GM12878 (cell line): ENCODE measurements at regions not wholly inside any gene's neighbourhood (a gene's known extent, or its start where the extent isn't known, plus 50 kb on each side); places are given as distances from the start of the nearest gene placed in this dataset.

ENCODE experiments used
- ATAC-seq: fragments of 200-7000 bp; cut with Tn5 transposase; 3 replicates; pipeline ENCODE4 v1.9.1; 2020; ENCODE audit warnings: mild to moderate bottlenecking, moderate library complexity
- BruUV-seq: library from RNA; stranded (reverse); fragments of 400-500 nt; replicated peaks from 2 replicates; lab custom pipeline; 2021; lab: Mats Ljungman, UMichigan
- CTCF ChIA-PET: fragments of 300-600 bp; sonication (Branson Sonifier 250); formaldehyde crosslinking; extraction: SDS; loops from one replicate; lab custom pipeline; 2021; ENCODE audit warnings: inconsistent platforms; lab: Yijun Ruan, JAX
- POLR2A ChIA-PET: fragments of 350-600 bp; formaldehyde crosslinking; extraction: SDS; loops from one replicate; lab custom pipeline; 2021; ENCODE audit warnings: inconsistent platforms; lab: Charles Lee
- RAD21 ChIA-PET: fragments of 300-600 bp; sonication (Branson Sonifier 250); formaldehyde crosslinking; loops from one replicate; lab custom pipeline; 2023; ENCODE audit warnings: antibody characterized with exemption; ENCODE audit not compliant: unreplicated experiment; lab: Charles Lee
- SMC1A ChIA-PET: fragments of 300-600 bp; sonication (Branson Sonifier 250); formaldehyde crosslinking; loops from one replicate; lab custom pipeline; 2023; ENCODE audit not compliant: unreplicated experiment, uncharacterized antibody; lab: Charles Lee
- DNase-seq: peaks from one replicate; pipeline ENCODE4 v3.0.0-alpha.2; 2011; ENCODE audit warnings: low read depth, low spot score
- FAIRE-seq: peaks from 3 replicates; lab custom pipeline; 2011; peaks lifted over from hg19 to GRCh38; lab: Jason Lieb, UNC
- H2AFZ ChIP-seq: 2 replicates; pipeline ENCODE4 v1.6.0; 2011; ENCODE audit warnings: low read depth, low read length, control low read depth; ENCODE audit not compliant: control insufficient read depth
- H3K27ac ChIP-seq: 2 replicates; pipeline ENCODE4 v1.5.1; 2011; ENCODE audit warnings: control low read depth; ENCODE audit not compliant: control insufficient read depth, insufficient read depth
- H3K27me3 ChIP-seq, 2 experiments: replicated peaks in 1 of 2; 2 replicates each; pipeline versions ENCODE4 v1.6.0 to v1.6.1; 2011; ENCODE audit warnings: low read length in 1 of 2; ENCODE audit not compliant: control insufficient read depth in 2 of 2, insufficient read depth in 2 of 2
- H3K36me3 ChIP-seq, 2 experiments: 2 replicates each; pipeline ENCODE4 v1.5.1; 2011; ENCODE audit warnings: low read length in 1 of 2; ENCODE audit not compliant: control insufficient read depth in 2 of 2, insufficient read depth in 2 of 2
- H3K4me1 ChIP-seq: 2 replicates; pipeline ENCODE4 v1.6.1; 2011; ENCODE audit warnings: mild to moderate bottlenecking, low read length, moderate library complexity, mixed read lengths; ENCODE audit not compliant: control insufficient read depth, insufficient read depth
- H3K4me2 ChIP-seq: 2 replicates; pipeline ENCODE4 v1.6.0; 2011; ENCODE audit warnings: control low read depth; ENCODE audit not compliant: control insufficient read depth, insufficient read depth
- H3K4me3 ChIP-seq: fragments of 200-600 bp; sonication (generic); 2 replicates; pipeline ENCODE4 v1.5.1; 2016
- H3K79me2 ChIP-seq: 2 replicates; pipeline ENCODE4 v1.6.0; 2011; ENCODE audit warnings: low read length; ENCODE audit not compliant: control insufficient read depth, insufficient read depth
- H3K9ac ChIP-seq: 2 replicates; pipeline ENCODE4 v1.8.0; 2011; ENCODE audit warnings: low read length, control low read depth, mixed read lengths; ENCODE audit not compliant: control insufficient read depth, insufficient read depth
- H3K9me3 ChIP-seq: replicated peaks from 3 replicates; pipeline ENCODE4 v1.5.1; 2011; ENCODE audit warnings: mild to moderate bottlenecking, low read length; ENCODE audit not compliant: control insufficient read depth, insufficient read depth
- H4K20me1 ChIP-seq: 2 replicates; pipeline ENCODE4 v1.6.0; 2011; ENCODE audit not compliant: control insufficient read depth, insufficient read depth
- CUX1 ChIP-seq: IDR thresholded peaks from 2 replicates; pipeline ENCODE4 v1.6.1; 2012; ENCODE audit warnings: improper control_type of control experiment, low read depth, low read length; ENCODE audit not compliant: insufficient replicate concordance
- EP300 ChIP-seq, 2 experiments: fragments of 150-350 bp in 1 of 2; IDR thresholded peaks; 2 replicates each; pipeline ENCODE4 v1.6.1; 2011 to 2012; ENCODE audit warnings: low read depth in 2 of 2, low read length in 2 of 2, borderline replicate concordance in 1 of 2, improper control_type of control experiment in 1 of 2, inconsistent platforms in 1 of 2; ENCODE audit not compliant: control insufficient read depth in 1 of 2
- ETV6 ChIP-seq, 2 experiments: fragments of 450-650 bp in 1 of 2; IDR thresholded peaks in 1 of 2; conservative IDR thresholded peaks in 1 of 2; 2 replicates each; pipeline ENCODE4 v1.6.1; 2014; ENCODE audit warnings: antibody characterized with exemption in 1 of 2, borderline replicate concordance in 1 of 2, low read depth in 1 of 2, mild to moderate bottlenecking in 1 of 2, moderate library complexity in 1 of 2
- EZH2 ChIP-seq: IDR thresholded peaks from 2 replicates; pipeline ENCODE4 v1.6.1; 2012; ENCODE audit warnings: low read depth, mild to moderate bottlenecking, control low read depth, inconsistent platforms, low read length, borderline replicate concordance; ENCODE audit not compliant: control insufficient read depth
- GATAD2B ChIP-seq: fragments of 450-650 bp; conservative IDR thresholded peaks from 2 replicates; pipeline ENCODE4 v1.6.1; 2017; ENCODE audit warnings: low read depth, mild to moderate bottlenecking, moderate library complexity
- JUNB ChIP-seq: IDR thresholded peaks from 2 replicates; pipeline ENCODE4 v1.6.1; 2016; ENCODE audit warnings: antibody characterized with exemption, mild to moderate bottlenecking
- JUND ChIP-seq: IDR thresholded peaks from 2 replicates; pipeline ENCODE4 v1.6.1; 2012; ENCODE audit warnings: low read depth, mild to moderate bottlenecking, low read length, improper control_type of control experiment, moderate library complexity
- NFYA ChIP-seq: IDR thresholded peaks from 2 replicates; pipeline ENCODE4 v1.6.1; 2011; ENCODE audit warnings: low read depth, mild to moderate bottlenecking, low read length, improper control_type of control experiment, borderline replicate concordance
- RB1 ChIP-seq: fragments of 450-650 bp; formaldehyde crosslinking; IDR thresholded peaks from 2 replicates; pipeline ENCODE4 v1.6.1; 2017; ENCODE audit warnings: mild to moderate bottlenecking, borderline replicate concordance
- SIN3A ChIP-seq: IDR thresholded peaks from 2 replicates; pipeline ENCODE4 v1.6.1; 2012; ENCODE audit warnings: low read depth, low read length, improper control_type of control experiment
- SIX5 ChIP-seq: IDR thresholded peaks from 2 replicates; pipeline ENCODE4 v1.6.1; 2011; ENCODE audit warnings: mild to moderate bottlenecking, low read depth, low read length, moderate library complexity; ENCODE audit not compliant: severe bottlenecking
- SMARCA5 ChIP-seq: fragments of 450-650 bp; IDR thresholded peaks from 2 replicates; pipeline ENCODE4 v1.6.1; 2017; ENCODE audit warnings: mild to moderate bottlenecking
- SREBF2 ChIP-seq: IDR thresholded peaks from 2 replicates; pipeline ENCODE4 v1.6.1; 2012; ENCODE audit warnings: mild to moderate bottlenecking, low read length
- TAF1 ChIP-seq: IDR thresholded peaks from 2 replicates; pipeline ENCODE4 v1.6.1; 2011; ENCODE audit warnings: mild to moderate bottlenecking, low read depth, low read length, borderline replicate concordance
- TCF3 ChIP-seq: IDR thresholded peaks from 2 replicates; pipeline ENCODE4 v1.6.1; 2012; ENCODE audit warnings: low read depth, mild to moderate bottlenecking, low read length, borderline replicate concordance; ENCODE audit not compliant: insufficient read depth
- ZZZ3 ChIP-seq: IDR thresholded peaks from 2 replicates; pipeline ENCODE4 v1.6.1; 2011; ENCODE audit warnings: low read depth; ENCODE audit not compliant: control insufficient read depth, insufficient read length
- WGBS: methylation state at CpG from one replicate; pipeline ENCODE4 v1.1.6; 2016; ENCODE audit warnings: low lambda C conversion rate; ENCODE audit not compliant: insufficient replicate concordance, insufficient coverage; ENCODE audit errors: missing lambda C conversion rate; 5-methylcytosine and 5-hydroxymethylcytosine counted together
- in situ Hi-C: fragments of 300-500 bp; cut with MboI; formaldehyde crosslinking; loops from 9 replicates; pipeline ENCODE4 v1.14.3; 2018; ENCODE audit warnings: mixed read lengths
- intact Hi-C: fragments of 100-400 bp; cut with micrococcal nuclease; formaldehyde crosslinking; loops from one replicate; pipeline ENCODE4 v1.14.2; 2022; ENCODE audit not compliant: unreplicated experiment
- TF ChIP-seq, protein P1 (sequence below): fragments of 450-650 bp; IDR thresholded peaks from 2 replicates; pipeline ENCODE4 v1.6.1; 2017; ENCODE audit warnings: antibody characterized with exemption, mild to moderate bottlenecking, moderate library complexity

DNA sequence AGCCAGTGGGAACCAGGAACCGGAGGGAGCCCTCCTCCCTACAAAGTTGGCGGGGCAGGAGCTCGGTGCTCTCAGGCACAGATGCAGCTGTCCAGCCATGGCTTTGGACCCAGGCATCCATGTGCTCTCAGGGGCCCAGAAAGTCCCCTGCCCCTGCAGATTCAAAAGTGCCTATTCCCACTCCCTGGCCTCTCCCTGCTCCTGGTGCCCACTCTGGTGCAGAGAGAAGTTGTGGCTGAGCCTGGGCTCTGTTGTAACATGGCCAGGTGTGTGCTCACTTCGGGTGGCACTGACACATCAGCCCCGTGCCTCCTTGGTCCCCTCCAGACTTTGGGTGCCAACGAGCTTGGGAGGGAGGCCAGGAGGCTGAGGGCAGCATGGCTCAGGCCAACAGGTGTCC lies 315.8 kb upstream of the KYNU start:
- H3K9ac ChIP-seq, result no peak overlapping the region
- no peak for ATAC-seq
- H3K9me3 ChIP-seq, result no peaks in the 10 kb centered on the region
- H3K36me3 ChIP-seq, result no peaks in the 10 kb centered on the region
- H3K4me1 ChIP-seq, result no peaks in the 10 kb centered on the region
- intact Hi-C loops, result no loop called here
- H3K4me2 ChIP-seq, result no peak overlapping the region
- no peaks in the 10 kb centered on the region; a peak in 1 of 4 replicates for H3K27me3 ChIP-seq
- ChIA-PET POLR2A (no interaction called here), SMC1A (no interaction called here), CTCF (no interaction called here), RAD21 (no interaction called here)
- H4K20me1 ChIP-seq, result no peaks in the 10 kb centered on the region
- H3K4me3 ChIP-seq, result no peak overlapping the region
- FAIRE-seq, result no peak
- H2AFZ ChIP-seq, result no peak overlapping the region
- no TSS peak for BruUV-seq
- in situ Hi-C loops, result no loop called here
- no peak for DNase-seq
- H3K27ac ChIP-seq, result no peak overlapping the region
- H3K79me2 ChIP-seq, result no peaks in the 10 kb centered on the region
- WGBS, result 28% methylated on average over 6 of the region's 6 CpGs
- no peak for TF ChIP-seq ETV6 (conservative IDR thresholded peaks at IDR 0.05 in 1 of 2, IDR thresholded peaks at IDR 0.05 in 1 of 2; ENCODE audit: borderline replicate concordance in 1 of 2, low read depth in 1 of 2)
- no peak for TF ChIP-seq SIX5
- no peak for TF ChIP-seq RB1
- no peak for TF ChIP-seq SIN3A
- TF ChIP-seq EP300 (IDR thresholded peaks at IDR 0.05; ENCODE audit: borderline replicate concordance in 1 of 2, control insufficient read depth in 1 of 2, low read depth in 2 of 2, low read length in 2 of 2), result no peak
- no peak for TF ChIP-seq SMARCA5
- TF ChIP-seq JUNB, result no peak
- no peak for TF ChIP-seq TCF3
- no peak for TF ChIP-seq GATAD2B
- TF ChIP-seq ZZZ3, result no peak
- TF ChIP-seq, protein P1, sequence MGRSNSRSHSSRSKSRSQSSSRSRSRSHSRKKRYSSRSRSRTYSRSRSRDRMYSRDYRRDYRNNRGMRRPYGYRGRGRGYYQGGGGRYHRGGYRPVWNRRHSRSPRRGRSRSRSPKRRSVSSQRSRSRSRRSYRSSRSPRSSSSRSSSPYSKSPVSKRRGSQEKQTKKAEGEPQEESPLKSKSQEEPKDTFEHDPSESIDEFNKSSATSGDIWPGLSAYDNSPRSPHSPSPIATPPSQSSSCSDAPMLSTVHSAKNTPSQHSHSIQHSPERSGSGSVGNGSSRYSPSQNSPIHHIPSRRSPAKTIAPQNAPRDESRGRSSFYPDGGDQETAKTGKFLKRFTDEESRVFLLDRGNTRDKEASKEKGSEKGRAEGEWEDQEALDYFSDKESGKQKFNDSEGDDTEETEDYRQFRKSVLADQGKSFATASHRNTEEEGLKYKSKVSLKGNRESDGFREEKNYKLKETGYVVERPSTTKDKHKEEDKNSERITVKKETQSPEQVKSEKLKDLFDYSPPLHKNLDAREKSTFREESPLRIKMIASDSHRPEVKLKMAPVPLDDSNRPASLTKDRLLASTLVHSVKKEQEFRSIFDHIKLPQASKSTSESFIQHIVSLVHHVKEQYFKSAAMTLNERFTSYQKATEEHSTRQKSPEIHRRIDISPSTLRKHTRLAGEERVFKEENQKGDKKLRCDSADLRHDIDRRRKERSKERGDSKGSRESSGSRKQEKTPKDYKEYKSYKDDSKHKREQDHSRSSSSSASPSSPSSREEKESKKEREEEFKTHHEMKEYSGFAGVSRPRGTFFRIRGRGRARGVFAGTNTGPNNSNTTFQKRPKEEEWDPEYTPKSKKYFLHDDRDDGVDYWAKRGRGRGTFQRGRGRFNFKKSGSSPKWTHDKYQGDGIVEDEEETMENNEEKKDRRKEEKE, result no peak
- TF ChIP-seq TAF1, result no peak
- no peak for TF ChIP-seq JUND
- no peak for TF ChIP-seq CUX1
- no peak for TF ChIP-seq NFYA
- TF ChIP-seq EZH2, result no peak
- TF ChIP-seq SREBF2, result no peak
